OCI-LY3 (cell line): ENCODE measurements at regions not wholly inside any gene's neighbourhood (a gene's known extent, or its start where the extent isn't known, plus 50 kb on each side); places are given as distances from the start of the nearest gene placed in this dataset.

Experiments used
- H2AFZ ChIP-seq: fragments of 200-600, 300-600 bp; shearing (Covaris generic); 2 replicates; pipeline ENCODE4 v1.6.0; 2014; ENCODE audit warnings: antibody characterized with exemption, low read depth, low read length
- H3K27ac ChIP-seq: fragments of 200-600, 300-600 bp; sonication (generic); 2 replicates; pipeline ENCODE4 v1.5.1; 2014; ENCODE audit warnings: mild to moderate bottlenecking, low read length, moderate library complexity, mixed read lengths
- H3K27me3 ChIP-seq: fragments of 200-600, 300-600 bp; sonication (generic); 2 replicates; pipeline ENCODE4 v1.6.1; 2014; ENCODE audit warnings: low read depth, low read length, mixed read lengths
- H3K36me3 ChIP-seq: fragments of 200-600, 300-600 bp; sonication (generic); replicated peaks from 2 replicates; pipeline ENCODE3; 2014; ENCODE audit warnings: low read depth, low read length, mixed read lengths
- H3K4me1 ChIP-seq: fragments of 300-600, 200-600 bp; sonication (generic); 2 replicates; pipeline ENCODE4 v1.6.1; 2014; ENCODE audit warnings: low read length, mixed read lengths
- H3K4me2 ChIP-seq: fragments of 200-600, 300-600 bp; sonication (generic); 2 replicates; pipeline ENCODE4 v1.6.1; 2014; ENCODE audit warnings: low read length, mixed read lengths
- H3K4me3 ChIP-seq: fragments of 300-600, 200-600 bp; sonication (generic); 2 replicates; pipeline ENCODE4 v1.5.1; 2014; ENCODE audit warnings: antibody characterized with exemption, mild to moderate bottlenecking, low read length, moderate library complexity
- H3K79me2 ChIP-seq: fragments of 300-600, 200-600 bp; shearing (Covaris generic); 2 replicates; pipeline ENCODE4 v1.6.1; 2014; ENCODE audit warnings: mild to moderate bottlenecking, low read length, mixed read lengths
- H3K9ac ChIP-seq: fragments of 300-600, 200-600 bp; shearing (Covaris generic); 2 replicates; pipeline ENCODE4 v1.6.0; 2014; ENCODE audit warnings: mild to moderate bottlenecking, low read length, moderate library complexity
- H3K9me3 ChIP-seq: fragments of 200-600, 300-600 bp; shearing (Covaris generic); 2 replicates; pipeline ENCODE4 v1.6.1; 2014; ENCODE audit warnings: low read length, mixed read lengths; ENCODE audit not compliant: insufficient read depth
- H4K20me1 ChIP-seq: fragments of 200-600, 300-600 bp; sonication (generic); 2 replicates; pipeline ENCODE4 v1.6.1; 2016; ENCODE audit warnings: low read length, mixed read lengths; ENCODE audit not compliant: insufficient read depth
- EZH2phosphoT487 ChIP-seq: fragments of 200-600 bp; shearing (Covaris generic); IDR thresholded peaks from 2 replicates; pipeline ENCODE4 v1.6.1; 2018; ENCODE audit warnings: antibody characterized with exemption, mixed run types, low read depth
- TF ChIP-seq, protein P1 (sequence below): fragments of 200-600, 300-600 bp; sonication (generic); IDR thresholded peaks from 2 replicates; pipeline ENCODE4 v1.5.1; 2014; ENCODE audit warnings: antibody characterized with exemption, low read length, low read depth

DNA sequence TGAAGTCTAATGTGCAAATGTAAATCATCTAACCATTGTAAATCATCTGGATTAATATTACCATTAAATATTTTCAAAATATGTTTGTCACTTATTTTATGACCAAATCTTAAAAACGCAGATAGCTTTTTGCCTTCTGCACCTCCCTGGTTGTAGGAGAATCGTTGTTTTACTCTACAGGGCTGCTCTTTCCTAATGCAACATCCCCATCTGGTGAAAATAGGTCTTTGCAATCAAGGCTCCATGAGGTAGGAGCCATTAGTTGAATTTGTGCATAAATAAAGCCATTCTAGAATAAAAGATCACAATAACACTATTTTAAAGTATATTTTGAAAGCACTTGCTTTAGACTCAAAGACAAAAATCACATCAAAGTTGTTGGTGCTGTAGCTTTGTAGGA, 535.6 kb upstream of the AGTR1 start:
- H3K27me3 ChIP-seq: no peaks in the 10 kb centered on the region
- H3K4me2 ChIP-seq: no peak overlapping the region
- H3K4me3 ChIP-seq: no peak overlapping the region
- no peak for TF ChIP-seq EZH2phosphoT487
- TF ChIP-seq, protein P1, sequence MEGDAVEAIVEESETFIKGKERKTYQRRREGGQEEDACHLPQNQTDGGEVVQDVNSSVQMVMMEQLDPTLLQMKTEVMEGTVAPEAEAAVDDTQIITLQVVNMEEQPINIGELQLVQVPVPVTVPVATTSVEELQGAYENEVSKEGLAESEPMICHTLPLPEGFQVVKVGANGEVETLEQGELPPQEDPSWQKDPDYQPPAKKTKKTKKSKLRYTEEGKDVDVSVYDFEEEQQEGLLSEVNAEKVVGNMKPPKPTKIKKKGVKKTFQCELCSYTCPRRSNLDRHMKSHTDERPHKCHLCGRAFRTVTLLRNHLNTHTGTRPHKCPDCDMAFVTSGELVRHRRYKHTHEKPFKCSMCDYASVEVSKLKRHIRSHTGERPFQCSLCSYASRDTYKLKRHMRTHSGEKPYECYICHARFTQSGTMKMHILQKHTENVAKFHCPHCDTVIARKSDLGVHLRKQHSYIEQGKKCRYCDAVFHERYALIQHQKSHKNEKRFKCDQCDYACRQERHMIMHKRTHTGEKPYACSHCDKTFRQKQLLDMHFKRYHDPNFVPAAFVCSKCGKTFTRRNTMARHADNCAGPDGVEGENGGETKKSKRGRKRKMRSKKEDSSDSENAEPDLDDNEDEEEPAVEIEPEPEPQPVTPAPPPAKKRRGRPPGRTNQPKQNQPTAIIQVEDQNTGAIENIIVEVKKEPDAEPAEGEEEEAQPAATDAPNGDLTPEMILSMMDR: no peak
- no peak overlapping the region for H2AFZ ChIP-seq
- no peak overlapping the region for H3K9ac ChIP-seq
- no peaks in the 10 kb centered on the region for H3K36me3 ChIP-seq
- no peaks in the 10 kb centered on the region for H3K9me3 ChIP-seq
- H3K4me1 ChIP-seq: no peaks in the 10 kb centered on the region
- H4K20me1 ChIP-seq: no peaks in the 10 kb centered on the region
- H3K79me2 ChIP-seq: no peaks in the 10 kb centered on the region
- no peak overlapping the region for H3K27ac ChIP-seq

DNA sequence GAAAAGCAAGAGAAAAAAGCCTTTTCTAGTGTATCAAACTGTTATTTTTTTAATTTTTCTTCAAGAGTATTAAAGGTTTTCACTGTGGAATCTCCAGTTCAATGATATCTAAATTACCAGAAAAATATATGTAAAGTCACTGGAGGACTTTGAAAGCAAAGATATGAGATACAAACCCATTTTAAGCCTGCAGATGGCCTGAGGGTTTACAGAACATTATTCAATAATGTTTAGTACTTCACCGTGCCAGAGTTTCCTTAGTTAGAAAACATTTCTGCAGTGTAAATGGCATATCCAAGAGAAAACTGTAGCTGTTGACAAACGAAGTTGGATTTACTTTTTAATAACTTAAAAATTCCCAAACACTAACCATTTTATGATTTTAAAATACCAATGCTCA, 529.4 kb upstream of the AGTR1 start:
- Histone ChIP-seq H3K27ac (no peak overlapping the region), H3K4me2 (no peak overlapping the region), H3K79me2 (no peaks in the 10 kb centered on the region), H3K36me3 (no peaks in the 10 kb centered on the region), H4K20me1 (no peaks in the 10 kb centered on the region), H3K4me1 (no peaks in the 10 kb centered on the region), H2AFZ (no peak overlapping the region), H3K27me3 (no peaks in the 10 kb centered on the region), H3K9ac (no peak overlapping the region), H3K9me3 (no peaks in the 10 kb centered on the region), H3K4me3 (no peak overlapping the region)
- TF ChIP-seq EZH2phosphoT487: no peak
- TF ChIP-seq, protein P1: no peak

- Histone ChIP-seq H3K9me3 (no peaks in the 10 kb centered on the region), H2AFZ (no peak overlapping the region), H3K9ac (no peak overlapping the region), H3K79me2 (no peaks in the 10 kb centered on the region), H3K27me3 (no peaks in the 10 kb centered on the region), H3K4me2 (no peak overlapping the region), H4K20me1 (no peaks in the 10 kb centered on the region), H3K4me1 (no peaks in the 10 kb centered on the region), H3K36me3 (no peaks in the 10 kb centered on the region), H3K27ac (no peak overlapping the region), H3K4me3 (no peak overlapping the region)
- TF ChIP-seq, protein P1: no peak
- TF ChIP-seq EZH2phosphoT487: no peak
Observed at GRCh38 chr3:148173851-148174250, 523.9 kb upstream of the AGTR1 start.

- Histone ChIP-seq H3K36me3 (no peaks in the 10 kb centered on the region), H3K27ac (no peak overlapping the region), H3K4me3 (no peak overlapping the region), H3K4me2 (no peak overlapping the region), H2AFZ (no peak overlapping the region), H3K79me2 (no peaks in the 10 kb centered on the region), H3K9me3 (no peaks in the 10 kb centered on the region), H3K9ac (no peak overlapping the region), H4K20me1 (no peaks in the 10 kb centered on the region), H3K27me3 (no peaks in the 10 kb centered on the region), H3K4me1 (no peaks in the 10 kb centered on the region)
- no peak for TF ChIP-seq EZH2phosphoT487
- TF ChIP-seq, protein P1: no peak
Observed at GRCh38 chr3:148175214-148175613, 522.5 kb upstream of the AGTR1 start.
